GM12892 (cell line): ENCODE measurements at regions not wholly inside any gene's neighbourhood (a gene's known extent, or its start where the extent isn't known, plus 50 kb on each side); places are given as distances from the start of the nearest gene placed in this dataset.

Experiments
- DNase-seq: peaks from one replicate; pipeline ENCODE4 v3.0.0; 2011; ENCODE audit not compliant: insufficient read length
- FAIRE-seq: peaks from 2 replicates; lab custom pipeline; 2011; peaks lifted over from hg19 to GRCh38; lab: Jason Lieb, UNC
- POLR2A ChIP-seq: IDR thresholded peaks from 2 replicates; pipeline ENCODE4 v1.6.1; 2011; ENCODE audit warnings: low read depth, low read length, control low read depth
- POLR2AphosphoS5 ChIP-seq: IDR thresholded peaks from 2 replicates; pipeline ENCODE4 v1.6.1; 2011; ENCODE audit warnings: low read depth, low read length, control low read depth
- TAF1 ChIP-seq: IDR thresholded peaks from 2 replicates; pipeline ENCODE4 v1.6.1; 2011; ENCODE audit warnings: low read depth, mild to moderate bottlenecking, control low read depth, low read length, borderline replicate concordance

DNA sequence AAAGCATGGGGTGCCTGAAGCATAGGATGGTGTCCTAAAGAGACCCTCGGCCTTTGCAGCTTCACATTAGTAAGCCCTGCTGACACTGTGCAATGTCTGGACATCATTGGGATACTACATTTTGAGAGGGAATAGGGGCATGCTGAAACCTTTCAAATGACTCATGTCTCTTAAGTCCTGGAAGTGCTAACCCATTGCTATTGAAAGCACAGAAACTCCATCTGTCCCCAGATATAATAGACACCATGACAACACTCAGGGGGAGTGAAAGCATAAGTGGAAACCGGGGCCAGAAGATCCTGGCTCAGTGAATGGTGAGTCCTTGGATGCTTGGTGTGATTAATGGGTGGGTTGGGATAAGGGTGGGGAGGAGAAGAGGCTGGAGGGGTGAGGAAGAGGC, 595.5 kb upstream of the ID2 start:
- no peak for FAIRE-seq
- no peak for DNase-seq
- TF ChIP-seq POLR2AphosphoS5 (no peak), POLR2A (no peak), TAF1 (no peak)

- TF ChIP-seq POLR2A: no peak
- TF ChIP-seq POLR2AphosphoS5: no peak
- no peak for TF ChIP-seq TAF1
- DNase-seq (no peak), FAIRE-seq (no peak)
These were observed 594.9 kb upstream of the ID2 start for GRCh38 chr2:8086796-8087479.

- no peak for DNase-seq
- no peak for TF ChIP-seq POLR2AphosphoS5
- TF ChIP-seq TAF1: no peak
- no peak for TF ChIP-seq POLR2A
- FAIRE-seq: no peak
These were observed 594.4 kb upstream of the ID2 start for GRCh38 chr2:8087480-8087840.

- no peak for FAIRE-seq
These were observed 593.0 kb upstream of the ID2 start for GRCh38 chr2:8088810-8089209.

DNA sequence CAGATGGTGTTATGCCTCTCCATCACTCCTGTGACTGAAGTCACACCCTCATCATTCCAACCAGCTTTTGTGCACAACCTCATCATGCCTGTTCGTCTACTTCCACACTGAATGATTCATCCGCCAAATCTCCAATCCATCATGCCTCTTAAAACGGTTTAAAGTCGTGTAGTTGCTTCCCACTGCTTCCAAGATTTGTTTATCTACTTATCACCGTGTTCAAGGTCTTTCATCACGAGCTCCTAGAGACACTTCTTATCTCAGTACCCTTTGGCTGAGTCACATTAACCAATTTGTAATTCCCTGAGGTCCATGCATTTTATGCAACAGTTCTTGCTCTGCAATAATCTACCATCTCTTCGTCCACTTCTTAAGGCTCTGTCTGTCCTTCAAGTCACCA, 592.3 kb upstream of the ID2 start:
- FAIRE-seq (no peak), DNase-seq (no peak)
- TF ChIP-seq POLR2A (no peak), POLR2AphosphoS5 (no peak), TAF1 (no peak)

More at GRCh38 chr2:8088810-8089209, 593.0 kb upstream of the ID2 start:
- TF ChIP-seq POLR2A (no peak), TAF1 (no peak), POLR2AphosphoS5 (no peak)
- no peak for DNase-seq

DNA sequence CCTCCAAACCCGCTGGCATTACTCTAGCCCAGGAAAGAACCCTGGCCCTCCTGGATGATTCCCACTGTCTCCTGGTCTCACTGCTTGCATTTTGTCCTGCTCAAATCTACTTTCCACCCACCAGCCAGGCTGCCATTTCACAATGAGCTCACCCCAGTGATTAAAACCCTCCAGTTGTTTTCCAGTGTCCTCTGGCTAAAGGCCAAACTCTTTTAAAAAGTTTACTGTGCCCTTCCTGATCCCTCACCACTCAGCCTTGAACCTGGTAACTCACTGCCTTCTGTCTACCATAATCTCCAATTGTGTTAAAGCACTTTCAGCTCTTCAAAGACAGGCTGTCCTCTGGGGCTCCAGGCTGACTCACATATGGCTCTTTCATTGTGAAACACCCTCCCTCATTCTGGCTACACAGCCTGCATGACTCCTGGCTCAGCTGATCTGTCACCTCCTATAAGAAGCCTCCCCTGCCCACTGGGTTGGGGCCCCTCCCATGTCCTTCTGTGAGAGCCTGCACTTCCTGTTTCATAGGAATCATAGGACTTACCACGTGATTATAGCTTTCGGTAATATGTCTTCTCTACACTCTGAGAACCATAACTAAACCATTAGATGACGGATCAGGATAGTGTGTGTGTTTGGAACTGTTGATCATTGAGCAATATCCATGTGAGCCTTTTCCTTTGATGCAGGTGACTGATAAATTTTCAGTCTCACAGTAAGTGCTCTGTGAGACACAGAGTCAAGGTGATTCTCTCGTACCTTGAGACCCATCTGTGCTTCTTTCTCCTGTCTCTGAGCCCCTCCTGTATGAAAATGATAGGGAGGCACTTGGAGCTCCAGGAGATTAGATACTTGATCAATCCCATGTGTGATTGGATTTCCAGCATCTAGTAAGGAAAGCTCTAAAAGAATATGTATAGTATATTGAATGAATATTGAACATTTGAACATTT, 590.8 kb upstream of the ID2 start:
- TF ChIP-seq POLR2A (no peak), TAF1 (no peak), POLR2AphosphoS5 (no peak)
- FAIRE-seq (no peak), DNase-seq (no peak)

DNA sequence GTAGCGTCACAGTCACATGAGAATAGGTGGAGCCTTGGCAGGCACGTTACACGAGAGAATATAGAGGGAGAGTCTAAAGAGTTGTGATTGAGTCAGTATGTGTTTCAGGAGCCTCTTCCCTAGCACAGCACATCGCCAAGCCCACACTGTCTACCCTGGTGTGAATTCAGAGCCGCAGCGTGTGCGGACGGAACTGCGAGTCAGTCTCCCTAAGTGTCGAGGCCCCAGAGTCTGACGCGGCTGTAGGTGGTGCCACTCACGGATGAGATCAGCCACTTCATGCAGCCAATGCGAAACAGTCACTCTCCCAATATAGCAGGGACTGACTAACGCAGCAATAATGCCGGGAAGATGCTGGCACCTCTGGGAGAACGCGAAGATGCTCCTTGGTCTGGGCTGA, 587.3 kb upstream of the ID2 start:
- TF ChIP-seq POLR2AphosphoS5 (no peak), POLR2A (no peak), TAF1 (no peak)
- no peak for FAIRE-seq
- DNase-seq: no peak

- FAIRE-seq (no peak), DNase-seq (no peak)
- TF ChIP-seq POLR2A: no peak
- TF ChIP-seq POLR2AphosphoS5: no peak
- no peak for TF ChIP-seq TAF1
These were observed 585.9 kb upstream of the ID2 start for GRCh38 chr2:8095978-8096377.

DNA sequence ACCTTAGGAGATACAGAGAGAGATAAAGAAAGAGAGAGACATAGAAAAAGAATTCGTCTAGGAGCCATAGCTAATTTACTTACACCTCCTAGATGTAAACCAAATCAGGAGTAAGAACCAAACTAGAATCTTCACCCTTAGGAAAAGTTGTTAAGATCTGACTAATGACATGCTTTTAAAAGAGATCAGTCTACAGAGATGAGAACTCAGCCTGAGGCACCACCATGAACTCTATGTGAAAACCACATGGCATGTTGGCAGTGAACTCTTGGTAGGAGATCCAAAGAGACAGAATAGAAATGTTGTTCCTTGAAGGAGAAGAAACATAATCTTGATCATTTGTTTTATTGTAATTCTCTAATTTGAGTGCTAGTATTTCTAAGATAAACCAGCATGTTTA, 585.4 kb upstream of the ID2 start:
- DNase-seq (no peak), FAIRE-seq (no peak)
- TF ChIP-seq TAF1 (no peak), POLR2AphosphoS5 (no peak), POLR2A (no peak)

DNA sequence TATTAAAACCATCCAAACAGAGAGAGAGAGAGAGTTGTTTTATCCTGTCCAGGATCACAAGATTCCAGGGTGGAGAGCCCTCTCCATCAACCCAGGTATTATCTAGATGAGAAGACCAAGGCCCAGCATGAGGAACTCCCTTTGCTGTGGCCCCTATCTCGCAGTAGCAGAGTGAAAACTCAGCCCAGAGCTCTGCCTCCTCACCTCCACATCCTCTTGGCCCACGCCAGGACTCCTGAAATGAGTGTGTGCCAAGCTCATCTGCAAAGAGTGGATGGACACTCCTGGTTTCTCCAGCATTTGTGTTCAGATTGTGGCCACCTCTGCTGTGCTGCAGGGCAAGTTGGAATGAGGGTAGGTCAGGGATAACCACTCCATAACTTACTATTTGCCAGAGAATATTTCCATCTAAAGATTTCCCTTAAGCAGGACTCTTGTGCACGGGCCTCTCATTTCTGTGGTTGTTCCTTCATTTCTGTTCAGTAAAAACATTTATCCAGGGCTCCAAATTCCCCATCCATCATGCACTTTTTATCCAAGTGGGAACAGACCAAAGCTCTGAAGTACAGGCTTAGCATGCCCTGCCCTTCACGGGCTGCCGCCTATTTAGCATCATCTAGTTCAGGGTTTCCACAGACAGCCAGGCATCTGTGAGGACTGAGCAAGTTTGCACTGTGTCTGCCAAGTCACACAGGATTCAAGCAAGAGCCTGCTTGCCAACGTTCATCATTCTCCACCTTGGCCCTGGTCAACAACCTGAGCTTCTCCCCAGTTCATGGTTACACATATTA, 583.2 kb upstream of the ID2 start:
- DNase-seq: no peak
- FAIRE-seq: no peak
- TF ChIP-seq POLR2A (no peak), TAF1 (no peak), POLR2AphosphoS5 (no peak)

DNA sequence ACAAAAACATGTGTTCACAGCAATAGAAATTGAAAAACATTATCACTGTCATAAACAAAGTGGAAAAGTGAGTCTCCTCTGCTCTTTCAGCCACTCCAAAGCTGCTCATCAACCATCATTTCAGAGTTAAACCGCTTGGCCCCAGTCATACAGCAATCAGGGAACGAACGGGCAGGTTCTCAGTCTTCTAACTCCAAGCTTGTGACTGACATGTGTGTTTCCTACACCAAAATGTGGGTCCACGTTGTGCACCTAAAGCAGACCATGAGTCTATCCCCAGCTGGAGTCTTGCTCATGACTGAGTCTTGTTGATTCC, 582.6 kb upstream of the ID2 start:
- TF ChIP-seq POLR2A (no peak), POLR2AphosphoS5 (no peak), TAF1 (no peak)
- DNase-seq (no peak), FAIRE-seq (no peak)
